HCT116 (cell line): ENCODE measurements at regions not wholly inside any gene's neighbourhood (a gene's known extent, or its start where the extent isn't known, plus 50 kb on each side); places are given as distances from the start of the nearest gene placed in this dataset.

Experiments
- ATAC-seq: fragments of 200-7000 bp; cut with Tn5 transposase; 2 replicates; pipeline ENCODE4 v1.9.1; 2020; ENCODE audit warnings: mild to moderate bottlenecking, moderate library complexity
- BruUV-seq: library from RNA; stranded (reverse); fragments of 400-500 nt; replicated peaks from 2 replicates; lab custom pipeline; 2021; lab: Mats Ljungman, UMichigan
- CTCF ChIA-PET: fragments of 300-600 bp; sonication (Branson Sonifier 250); formaldehyde crosslinking; loops from one replicate; lab custom pipeline; 2021; ENCODE audit warnings: antibody characterized with exemption; lab: Charles Lee
- POLR2A ChIA-PET: fragments of 300-600, 350-600 bp; sonication (Branson Sonifier 250); formaldehyde crosslinking; loops from one replicate; lab custom pipeline; 2021; ENCODE audit warnings: antibody characterized with exemption; lab: Charles Lee
- RAD21 ChIA-PET, 2 experiments: fragments of 300-600 bp; sonication (Branson Sonifier 250); formaldehyde crosslinking; loops; one replicate each; lab custom pipeline; 2023; ENCODE audit warnings: low total read pairs in 2 of 2; ENCODE audit not compliant: uncharacterized antibody in 2 of 2, unreplicated experiment in 2 of 2, low non-redundant PET in 1 of 2; lab: Charles Lee
- DNase-seq: peaks from one replicate; pipeline ENCODE4 v3.0.0-alpha.2; 2010; ENCODE audit warnings: low read depth, low spot score
- H2AFZ ChIP-seq: fragments of 200-600 bp; shearing (Covaris generic), sonication (generic); 2 replicates; pipeline ENCODE4 v1.6.1; 2017; ENCODE audit warnings: low read depth, mixed run types, mixed read lengths, antibody characterized with exemption, low read length; ENCODE audit not compliant: poor library complexity, severe bottlenecking
- H3K27ac ChIP-seq: 2 replicates; pipeline ENCODE4 v1.5.1; 2012; ENCODE audit warnings: low read depth, low read length
- H3K27me3 ChIP-seq: fragments of 200-600 bp; sonication (generic); 2 replicates; pipeline ENCODE4 v1.6.1; 2016; ENCODE audit warnings: mixed run types, low read length, mixed read lengths; ENCODE audit not compliant: insufficient read depth
- H3K36me3 ChIP-seq, 2 experiments: fragments of 200-500 bp in 1 of 2; fragments of 200-600 bp in 1 of 2; sonication (Bioruptor generic) in 1 of 2; sonication (generic) in 1 of 2; 2 replicates each; pipeline versions ENCODE4 v1.5.1 to v1.6.1; 2014 to 2016; ENCODE audit warnings: low read length in 2 of 2, inconsistent platforms in 1 of 2, mixed read lengths in 1 of 2, mixed run types in 1 of 2; ENCODE audit not compliant: insufficient read depth in 2 of 2, control insufficient read depth in 1 of 2
- H3K4me1 ChIP-seq, 2 experiments: fragments of 200-600 bp in 1 of 2; sonication (generic) in 1 of 2; 2 replicates each; pipeline versions ENCODE4 v1.5.1 to v1.6.1; 2012 to 2017; ENCODE audit warnings: low read length in 2 of 2, inconsistent platforms in 1 of 2, mild to moderate bottlenecking in 1 of 2, mixed read lengths in 1 of 2, mixed run types in 1 of 2, moderate library complexity in 1 of 2; ENCODE audit not compliant: insufficient read depth in 2 of 2, control insufficient read depth in 1 of 2
- H3K4me2 ChIP-seq: fragments of 200-600 bp; sonication (generic); 2 replicates; pipeline ENCODE4 v1.6.1; 2017; ENCODE audit warnings: mixed run types, low read length, mixed read lengths
- H3K4me3 ChIP-seq, 2 experiments: fragments of 200-600 bp in 1 of 2; sonication (generic) in 1 of 2; replicated peaks in 1 of 2; 2 replicates each; pipeline ENCODE4 v1.5.1; 2011 to 2016; ENCODE audit warnings: low read length in 2 of 2, control low read depth in 1 of 2, low read depth in 1 of 2, mild to moderate bottlenecking in 1 of 2, mixed read lengths in 1 of 2, mixed run types in 1 of 2
- H3K79me2 ChIP-seq: fragments of 200-600 bp; sonication (generic); 2 replicates; pipeline ENCODE4 v1.6.1; 2017; ENCODE audit warnings: mild to moderate bottlenecking, mixed run types, low read length, moderate library complexity, mixed read lengths; ENCODE audit not compliant: insufficient read depth
- H3K9ac ChIP-seq: fragments of 200-600 bp; sonication (generic); 2 replicates; pipeline ENCODE4 v1.6.1; 2016; ENCODE audit warnings: low read length, mixed read lengths
- H3K9me2 ChIP-seq: fragments of 200-600 bp; sonication (generic), shearing (Covaris generic); 2 replicates; pipeline ENCODE4 v1.6.1; 2017; ENCODE audit warnings: mixed run types, mild to moderate bottlenecking, moderate library complexity; ENCODE audit not compliant: insufficient read depth
- H3K9me3 ChIP-seq, 2 experiments: fragments of 200-500 bp in 1 of 2; fragments of 200-600 bp in 1 of 2; sonication (Bioruptor generic) in 1 of 2; sonication (generic) in 1 of 2; 2 replicates each; pipeline ENCODE4 v1.6.1; 2014 to 2017; ENCODE audit warnings: low read length in 2 of 2, mixed read lengths in 2 of 2, inconsistent platforms in 1 of 2, low read depth in 1 of 2, mild to moderate bottlenecking in 1 of 2, mixed run types in 1 of 2, moderate library complexity in 1 of 2; ENCODE audit not compliant: control insufficient read depth in 1 of 2, insufficient read depth in 1 of 2
- H4K20me1 ChIP-seq: fragments of 200-600 bp; sonication (generic), shearing (Covaris generic); 2 replicates; pipeline ENCODE4 v1.6.1; 2017; ENCODE audit warnings: mixed run types, mild to moderate bottlenecking, moderate library complexity; ENCODE audit not compliant: insufficient read depth
- ATF3 ChIP-seq: IDR thresholded peaks from 2 replicates; pipeline ENCODE4 v1.6.1; 2012
- CBX3 ChIP-seq: IDR thresholded peaks from 2 replicates; pipeline ENCODE4 v1.6.1; 2012; ENCODE audit warnings: low read depth
- CEBPB ChIP-seq: IDR thresholded peaks from 2 replicates; pipeline ENCODE4 v1.6.1; 2012; ENCODE audit warnings: low read depth
- CTCF ChIP-seq, 3 experiments: fragments of 200-600 bp in 1 of 3; sonication (generic) in 1 of 3; IDR thresholded peaks in 2 of 3; conservative IDR thresholded peaks in 1 of 3; 2 replicates each; pipeline ENCODE4 v1.5.1; 2012 to 2017; ENCODE audit warnings: low read depth in 2 of 3, low read length in 2 of 3, antibody characterized with exemption in 1 of 3, borderline replicate concordance in 1 of 3, control low read depth in 1 of 3, mild to moderate bottlenecking in 1 of 3, mixed read lengths in 1 of 3, mixed run types in 1 of 3, moderate library complexity in 1 of 3; ENCODE audit not compliant: insufficient read depth in 1 of 3
- EGR1 ChIP-seq: IDR thresholded peaks from 2 replicates; pipeline ENCODE4 v1.6.1; 2012; ENCODE audit warnings: low read depth
- EZH2phosphoT487 ChIP-seq: fragments of 200-600 bp; IDR thresholded peaks from 2 replicates; pipeline ENCODE4 v1.6.1; 2018; ENCODE audit warnings: antibody characterized with exemption, borderline replicate concordance
- JUND ChIP-seq: IDR thresholded peaks from 2 replicates; pipeline ENCODE4 v1.6.1; 2012
- MAX ChIP-seq: IDR thresholded peaks from 2 replicates; pipeline ENCODE4 v1.6.1; 2012
- POLR2A ChIP-seq: IDR thresholded peaks from 2 replicates; pipeline ENCODE4 v1.7.0; 2011; ENCODE audit warnings: borderline replicate concordance; ENCODE audit not compliant: insufficient read depth, insufficient read length; ENCODE audit errors: extremely low read depth
- POLR2AphosphoS5 ChIP-seq: IDR thresholded peaks from 2 replicates; pipeline ENCODE4 v1.6.1; 2011; ENCODE audit warnings: mild to moderate bottlenecking, low read depth, low read length, moderate library complexity
- RAD21 ChIP-seq: IDR thresholded peaks from 2 replicates; pipeline ENCODE4 v1.6.1; 2012; ENCODE audit warnings: low read depth, mild to moderate bottlenecking
- REST ChIP-seq: IDR thresholded peaks from 2 replicates; pipeline ENCODE4 v1.6.1; 2012; ENCODE audit warnings: low read depth
- SIN3A ChIP-seq: IDR thresholded peaks from 2 replicates; pipeline ENCODE4 v1.6.1; 2012; ENCODE audit warnings: low read depth
- SP1 ChIP-seq: IDR thresholded peaks from 2 replicates; pipeline ENCODE4 v1.6.1; 2012; ENCODE audit warnings: low read depth
- SRF ChIP-seq: IDR thresholded peaks from 2 replicates; pipeline ENCODE4 v1.6.1; 2012; ENCODE audit warnings: low read depth
- TCF7L2 ChIP-seq: IDR thresholded peaks from 2 replicates; pipeline ENCODE4 v1.7.0; 2011; ENCODE audit warnings: borderline replicate concordance, inconsistent platforms; ENCODE audit not compliant: insufficient read depth, insufficient read length; ENCODE audit errors: extremely low read depth
- YY1 ChIP-seq: IDR thresholded peaks from 2 replicates; pipeline ENCODE4 v1.6.1; 2011; ENCODE audit warnings: low read length, low read depth, moderate library complexity, mild to moderate bottlenecking; ENCODE audit not compliant: insufficient replicate concordance; ENCODE audit errors: extremely low read depth
- ZBTB33 ChIP-seq: IDR thresholded peaks from 2 replicates; pipeline ENCODE4 v1.6.1; 2011; ENCODE audit warnings: mild to moderate bottlenecking, low read length, moderate library complexity; ENCODE audit not compliant: insufficient replicate concordance; ENCODE audit errors: extremely low read depth
- intact Hi-C: fragments of 100-400 bp; cut with micrococcal nuclease; formaldehyde crosslinking; loops from 2 replicates; pipeline ENCODE4 v1.10.0; 2022

GRCh38 chr3:107927361-107928083, 163.3 kb downstream of the CD47 start:
- ChIA-PET RAD21 (interaction anchor here in 1 of 2 experiments (0.9 kb wide), 1 partner anchor 72 kb away, joined by 4 read pairs; no protein-coding TSS in a partner anchor), CTCF (interaction anchor here (1.0 to 2.5 kb wide), 12 partner anchors 11 to 550 kb away, joined by 3 to 9 read pairs (median 6); no protein-coding TSS in a partner anchor), POLR2A (no interaction called here)
- peak overlapping the region; percentile 51 to 62 for H3K4me3 ChIP-seq
- H2AFZ ChIP-seq, result peak overlapping the region; percentile 36
- no peak overlapping the region for H3K27ac ChIP-seq
- no TSS peak for BruUV-seq
- no peaks in the 10 kb centered on the region for H3K27me3 ChIP-seq
- ATAC-seq (peak; percentile 99), DNase-seq (peak; percentile 53)
- H3K9me3 ChIP-seq, result no peaks in the 10 kb centered on the region
- H4K20me1 ChIP-seq, result no peaks in the 10 kb centered on the region
- H3K4me1 ChIP-seq, result peaks cover 0 to 14% of the 10 kb centered on the region in 2 experiments; a peak in 2 of 4 replicates
- intact Hi-C loops, result loop anchor here (2.0 to 5.0 kb wide), 2 partner anchors 165 to 691 kb away; partner anchors contain the start of gene CD47
- no peaks in the 10 kb centered on the region for H3K36me3 ChIP-seq
- peak overlapping the region; percentile 86 for H3K4me2 ChIP-seq
- H3K9me2 ChIP-seq, result no peaks in the 10 kb centered on the region
- peak overlapping the region; percentile 50 for H3K9ac ChIP-seq
- H3K79me2 ChIP-seq, result no peaks in the 10 kb centered on the region
- TF ChIP-seq ATF3 (no peak), CTCF (IDR thresholded peaks at IDR 0.05 in 2 of 3, conservative IDR thresholded peaks at IDR 0.05 in 1 of 3; ENCODE audit: borderline replicate concordance in 1 of 3, insufficient read depth in 1 of 3, low read depth in 2 of 3, low read length in 2 of 3) (peak; percentile 67 to 95 (median 93)), ZBTB33 (no peak), CBX3 (0 out of 2 replicates have a peak, but pooled peaks have one; percentile 78), POLR2AphosphoS5 (no peak), REST (no peak), POLR2A (no peak), RAD21 (peak; percentile 70), JUND (no peak), EGR1 (no peak), EZH2phosphoT487 (no peak), SP1 (no peak), YY1 (no peak), SIN3A (no peak), MAX (peak; percentile 67), CEBPB (no peak), SRF (no peak), TCF7L2 (no peak)
